HEK293T (cell line): ENCODE measurements at regions not wholly inside any gene's neighbourhood (a gene's known extent, or its start where the extent isn't known, plus 50 kb on each side); places are given as distances from the start of the nearest gene placed in this dataset.

Experiments
- ARNT ChIP-seq: fragments of 450-650 bp; IDR thresholded peaks from 2 replicates; pipeline ENCODE4 v1.6.1; 2017; ENCODE audit warnings: mild to moderate bottlenecking
- BHLHE40 ChIP-seq: fragments of 450-650 bp; IDR thresholded peaks from 2 replicates; pipeline ENCODE4 v1.6.1; 2016; ENCODE audit warnings: mild to moderate bottlenecking, moderate library complexity, borderline replicate concordance
- ELF4 ChIP-seq: fragments of 450-650 bp; IDR thresholded peaks from 2 replicates; pipeline ENCODE4 v1.6.1; 2017; ENCODE audit warnings: antibody characterized with exemption
- FOXA1 ChIP-seq: fragments of 450-650 bp; IDR thresholded peaks from 2 replicates; pipeline ENCODE4 v1.6.1; 2016; ENCODE audit warnings: mild to moderate bottlenecking
- FOXK2 ChIP-seq: fragments of 450-650 bp; IDR thresholded peaks from 2 replicates; pipeline ENCODE4 v1.6.1; 2016; ENCODE audit warnings: mild to moderate bottlenecking
- FOXM1 ChIP-seq: fragments of 450-650 bp; IDR thresholded peaks from 2 replicates; pipeline ENCODE4 v1.6.1; 2017; ENCODE audit warnings: mild to moderate bottlenecking, borderline replicate concordance
- HDGF ChIP-seq: fragments of 450-650 bp; IDR thresholded peaks from 2 replicates; pipeline ENCODE4 v1.6.1; 2017; ENCODE audit warnings: antibody characterized with exemption, borderline replicate concordance
- L3MBTL2 ChIP-seq: fragments of 450-650 bp; conservative IDR thresholded peaks from 2 replicates; pipeline ENCODE4 v1.6.1; 2016; ENCODE audit warnings: mild to moderate bottlenecking
- LEF1 ChIP-seq: fragments of 450-650 bp; IDR thresholded peaks from 2 replicates; pipeline ENCODE4 v1.6.1; 2017; ENCODE audit warnings: mild to moderate bottlenecking, borderline replicate concordance
- SP1 ChIP-seq: fragments of 450-650 bp; IDR thresholded peaks from 2 replicates; pipeline ENCODE4 v1.6.1; 2017

DNA sequence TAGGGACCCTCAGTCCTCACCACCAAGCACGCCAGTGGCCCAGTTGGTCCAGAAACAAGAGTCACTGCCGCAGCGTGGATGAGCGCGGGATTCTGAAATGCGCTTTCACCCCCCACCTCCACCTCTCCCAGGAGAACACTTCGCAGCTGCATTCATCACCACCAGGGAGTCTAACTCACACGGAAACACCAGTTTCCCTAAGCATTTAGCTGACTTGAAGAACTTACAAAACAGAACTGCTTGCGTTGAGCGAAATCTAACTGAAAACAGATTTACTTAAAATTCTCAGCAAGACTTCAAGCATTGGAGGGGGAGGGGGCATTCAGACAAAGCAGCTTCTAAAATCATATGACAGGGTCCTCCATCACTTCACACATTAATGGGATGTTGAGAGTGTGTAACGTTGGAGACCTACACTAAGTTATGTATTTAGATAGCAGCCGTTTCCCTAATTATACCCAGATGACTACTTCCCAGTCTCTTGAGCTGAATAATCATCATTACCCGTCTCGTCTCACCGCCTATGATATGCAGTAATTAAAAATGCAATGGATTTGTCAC, 258.2 kb upstream of the IRS2 start:
- TF ChIP-seq FOXM1 (no peak), FOXA1 (no peak), LEF1 (no peak), ARNT (no peak), L3MBTL2 (no peak), SP1 (no peak), FOXK2 (no peak), HDGF (no peak), BHLHE40 (no peak), ELF4 (no peak)
